Heart right ventricle (tissue), 16 donors: ENCODE measurements at regions not wholly inside any gene's neighbourhood (a gene's known extent, or its start where the extent isn't known, plus 50 kb on each side); places are given as distances from the start of the nearest gene placed in this dataset.

ENCODE experiments used
- ATAC-seq, 8 donors: fragments of 200-7000 bp; cut with Tn5 transposase; one replicate each; pipeline ENCODE4 v1.9.1; 2020; ENCODE audit warnings: mild to moderate bottlenecking in 8 of 8, moderate library complexity in 8 of 8, moderate number of reproducible peaks in 1 of 8
- DNase-seq, 2 donors: peaks; one replicate each; pipeline ENCODE4 v3.0.0-alpha.2; 2020
- H3K27ac ChIP-seq, 10 donors: fragments of 200-600 bp; sonication (generic) in 2 of 10; one replicate each; pipeline versions ENCODE4 v1.5.0 to v1.8.0; 2020 to 2022; ENCODE audit warnings: mild to moderate bottlenecking in 3 of 10
- H3K27me3 ChIP-seq, 7 donors: fragments of 200-600 bp; one replicate each; pipeline ENCODE4 v1.8.0; 2021 to 2022; ENCODE audit warnings: mild to moderate bottlenecking in 2 of 7
- H3K36me3 ChIP-seq, 9 donors: fragments of 200-600 bp; sonication (generic) in 1 of 9; one replicate each; pipeline versions ENCODE4 v1.5.0 to v1.8.0; 2020 to 2022; ENCODE audit warnings: mild to moderate bottlenecking in 2 of 9
- H3K4me1 ChIP-seq, 9 donors: fragments of 200-600 bp; sonication (generic) in 1 of 9; one replicate each; pipeline versions ENCODE4 v1.5.0 to v1.8.0; 2020 to 2022; ENCODE audit warnings: mild to moderate bottlenecking in 4 of 9
- H3K4me3 ChIP-seq, 10 donors: fragments of 200-600 bp; sonication (generic) in 2 of 10; one replicate each; pipeline versions ENCODE4 v1.5.0 to v1.8.0; 2020 to 2022; ENCODE audit warnings: mild to moderate bottlenecking in 7 of 10, moderate library complexity in 2 of 10
- H3K9me3 ChIP-seq, 11 donors: fragments of 200-600 bp in 10 of 11; sonication (generic) in 2 of 11; one replicate each; pipeline versions ENCODE4 v1.5.0 to v1.8.0; 2013 to 2022; ENCODE audit warnings: mild to moderate bottlenecking in 2 of 11, control low read depth in 1 of 11, moderate library complexity in 1 of 11
- WGBS, 2 donors: extraction: QIAGEN DNeasy Blood & Tissue Kit; methylation state at CpG; one replicate each; pipeline ENCODE4 v1.1.7; 2013; ENCODE audit warnings: inconsistent platforms in 1 of 2; 5-methylcytosine and 5-hydroxymethylcytosine counted together
- intact Hi-C, 10 donors: fragments of 100-400 bp; cut with DNase I; formaldehyde crosslinking; loops; one replicate each; pipeline versions ENCODE4 v1.11.1 to v1.14.2; 2022
- TF ChIP-seq, protein P1 (sequence below), 9 donors: fragments of 200-600 bp; sonication (generic) in 2 of 9; IDR thresholded peaks; one replicate each; pipeline versions ENCODE4 v1.5.0 to v1.8.0; 2021 to 2022; ENCODE audit warnings: antibody characterized with exemption in 9 of 9, mild to moderate bottlenecking in 5 of 9, moderate library complexity in 1 of 9
- donor health status: Arrhythmogenic right ventricular cardiomyopathy.
- donor health status: ischemic (EF 13 %, LVEDD 7.1; RV severe dilation, severe dysfunction).
- donor health status: healthy with polysubstance abuse.
- donor health status: DM: no; HTN: yes; CAD: no.
- donor health status: DM: no; HTN: no; CAD: no.
- donor health status: ischemic (EF 25% LVEDD 6.9; RV normal size, moderate dysfunction).
- donor health status: ischemic (EF 25% LVEDD 5.7; RV mildly dilated, moderate dysfunction).
- donor health status: healthy.
- donor health status: DM: yes; HTN: yes; CAD: no.
- donor health status: Ischemic cardiomyopathy.
- donor health status: ischemic (EF 35%, LVEDD 5.7; RV mildly dilated, moderate dysfunction).
- donor health status: nonischemic (EF 11% LVEDD 7.7; RV severe dilation, severe dysfunction).
- donor health status: DM: yes; HTN: yes; CAD: no.
- donor health status: PGD.
- donor health status: ischemic (EF 29% LVEDD 5.4; RV normal size, mild dysfunction).
- donor health status: nonischemic (EF 23%, LVEDD 6.1; RV moderate dilation, normal function).

DNA sequence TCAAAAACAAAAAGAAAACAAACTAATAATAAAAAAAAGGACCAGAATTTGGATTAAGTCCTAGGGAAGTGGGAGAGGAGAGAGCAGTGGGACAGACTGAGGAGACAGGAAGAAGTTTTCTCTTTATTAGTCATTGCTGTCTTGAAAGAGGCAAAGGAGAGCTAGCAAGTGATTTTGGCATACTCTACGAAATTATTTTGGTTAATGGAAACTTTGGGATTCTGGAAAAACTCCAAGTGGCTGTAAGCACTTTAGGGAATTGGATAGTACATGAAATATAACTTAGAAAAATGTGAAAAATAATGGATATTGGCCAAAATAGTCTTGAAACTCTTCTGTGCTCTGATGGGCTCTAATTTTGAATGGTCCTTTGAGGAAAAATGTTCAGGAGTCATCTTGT lies 1641.8 kb upstream of the WWC1 start:
- intact Hi-C loops, result no loop called here
- Histone ChIP-seq H3K27me3 (no peaks in the 10 kb centered on the region), H3K36me3 (no peaks in the 10 kb centered on the region), H3K4me3 (no peak overlapping the region), H3K4me1 (no peaks in the 10 kb centered on the region), H3K9me3 (peaks cover 0 to 31% (median 11%) of the 10 kb centered on the region in 11 donors), H3K27ac (no peak overlapping the region)
- TF ChIP-seq, protein P1, sequence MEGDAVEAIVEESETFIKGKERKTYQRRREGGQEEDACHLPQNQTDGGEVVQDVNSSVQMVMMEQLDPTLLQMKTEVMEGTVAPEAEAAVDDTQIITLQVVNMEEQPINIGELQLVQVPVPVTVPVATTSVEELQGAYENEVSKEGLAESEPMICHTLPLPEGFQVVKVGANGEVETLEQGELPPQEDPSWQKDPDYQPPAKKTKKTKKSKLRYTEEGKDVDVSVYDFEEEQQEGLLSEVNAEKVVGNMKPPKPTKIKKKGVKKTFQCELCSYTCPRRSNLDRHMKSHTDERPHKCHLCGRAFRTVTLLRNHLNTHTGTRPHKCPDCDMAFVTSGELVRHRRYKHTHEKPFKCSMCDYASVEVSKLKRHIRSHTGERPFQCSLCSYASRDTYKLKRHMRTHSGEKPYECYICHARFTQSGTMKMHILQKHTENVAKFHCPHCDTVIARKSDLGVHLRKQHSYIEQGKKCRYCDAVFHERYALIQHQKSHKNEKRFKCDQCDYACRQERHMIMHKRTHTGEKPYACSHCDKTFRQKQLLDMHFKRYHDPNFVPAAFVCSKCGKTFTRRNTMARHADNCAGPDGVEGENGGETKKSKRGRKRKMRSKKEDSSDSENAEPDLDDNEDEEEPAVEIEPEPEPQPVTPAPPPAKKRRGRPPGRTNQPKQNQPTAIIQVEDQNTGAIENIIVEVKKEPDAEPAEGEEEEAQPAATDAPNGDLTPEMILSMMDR (IDR thresholded peaks at IDR 0.05), result no peak
- no peak for DNase-seq
- no peak for ATAC-seq
- WGBS, 2 donors, result 20 to 38% methylated on average over 1 of the region's 1 CpG

DNA sequence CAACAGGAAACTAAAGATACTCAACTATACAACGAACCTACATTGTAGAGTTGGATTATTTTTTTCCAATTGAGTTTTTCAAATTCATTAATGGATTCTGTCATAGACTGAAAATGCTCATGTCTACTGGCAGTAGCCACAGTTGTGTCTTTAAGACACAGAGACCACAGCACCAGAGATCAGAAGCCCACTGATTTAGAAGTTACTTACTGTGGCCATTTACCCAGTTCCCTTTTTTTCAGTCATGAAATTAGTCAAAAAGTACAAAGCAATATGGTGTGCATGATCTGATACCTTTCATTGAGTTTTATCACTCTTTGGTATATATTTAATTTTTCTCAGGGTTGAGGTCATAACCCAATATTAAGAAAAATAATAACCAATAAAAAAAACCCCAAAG lies 1640.2 kb upstream of the WWC1 start:
- Histone ChIP-seq H3K36me3 (no peaks in the 10 kb centered on the region), H3K9me3 (peaks cover 0 to 39% (median 11%) of the 10 kb centered on the region in 11 donors), H3K4me3 (no peak overlapping the region), H3K4me1 (no peaks in the 10 kb centered on the region), H3K27ac (no peak overlapping the region), H3K27me3 (no peaks in the 10 kb centered on the region)
- no peak for ATAC-seq
- intact Hi-C loops, result no loop called here
- WGBS, 2 donors, result 54 to 64% methylated on average over 1 of the region's 1 CpG
- TF ChIP-seq, protein P1 (IDR thresholded peaks at IDR 0.05), result no peak
- DNase-seq, result no peak

DNA sequence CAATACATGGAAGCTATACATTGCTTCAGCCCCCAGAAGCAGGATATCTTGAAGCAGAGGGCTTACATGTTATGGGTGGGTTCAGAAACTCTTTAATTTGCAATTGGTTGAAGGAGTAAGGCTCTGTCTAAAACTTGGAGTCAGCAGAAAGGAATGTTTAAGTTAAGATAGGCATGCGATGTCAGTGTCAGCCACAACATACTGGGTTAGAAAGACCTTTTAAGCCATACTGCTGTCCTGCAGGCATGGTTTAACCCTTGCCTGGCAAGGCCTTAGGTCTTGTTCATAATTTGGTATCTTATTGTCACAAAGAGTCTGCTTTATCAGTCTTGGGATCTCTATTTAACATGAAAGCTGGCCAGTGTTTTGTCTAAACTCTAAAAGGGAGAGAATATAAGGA lies 1619.6 kb upstream of the WWC1 start:
- WGBS, 2 donors, result 24 to 27% methylated on average over 1 of the region's 1 CpG
- Histone ChIP-seq H3K9me3 (peaks cover 0 to 9% (median 0%) of the 10 kb centered on the region in 11 donors), H3K4me3 (no peak overlapping the region), H3K27me3 (no peaks in the 10 kb centered on the region), H3K4me1 (no peaks in the 10 kb centered on the region), H3K27ac (no peak overlapping the region), H3K36me3 (no peaks in the 10 kb centered on the region)
- DNase-seq (no peak), ATAC-seq (no peak)
- TF ChIP-seq, protein P1 (IDR thresholded peaks at IDR 0.05), result no peak
- intact Hi-C loops, result no loop called here

DNA sequence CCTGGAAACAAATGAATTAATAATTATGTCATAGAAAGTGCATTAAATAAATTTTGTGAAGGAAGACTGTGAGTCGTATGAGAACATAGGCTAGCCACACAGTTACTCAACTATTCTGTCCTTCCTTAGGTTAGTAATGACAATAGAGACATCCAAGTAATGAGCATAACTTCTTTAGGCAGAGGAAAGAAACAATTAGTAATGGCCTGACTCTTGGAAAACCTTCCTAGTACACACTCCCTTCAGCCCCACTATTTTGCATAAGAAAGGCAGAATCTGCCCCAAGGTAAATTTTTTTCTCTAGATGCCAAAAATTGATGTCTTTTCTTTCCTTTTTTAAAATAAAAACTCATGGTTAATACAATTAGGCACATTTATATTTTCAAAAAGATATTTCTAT lies 1619.0 kb upstream of the WWC1 start:
- Histone ChIP-seq H3K4me3 (no peak overlapping the region), H3K27ac (no peak overlapping the region), H3K27me3 (no peaks in the 10 kb centered on the region), H3K4me1 (no peaks in the 10 kb centered on the region), H3K9me3 (peaks cover 0 to 9% (median 0%) of the 10 kb centered on the region in 11 donors), H3K36me3 (no peaks in the 10 kb centered on the region)
- ATAC-seq (no peak), DNase-seq (no peak)
- intact Hi-C loops, result no loop called here
- TF ChIP-seq, protein P1 (IDR thresholded peaks at IDR 0.05), result no peak
- WGBS, 2 donors, result 80 to 83% methylated on average over 1 of the region's 1 CpG
